GM12878 (cell line): ENCODE measurements at regions not wholly inside any gene's neighbourhood (a gene's known extent, or its start where the extent isn't known, plus 50 kb on each side); places are given as distances from the start of the nearest gene placed in this dataset.

Source experiments
- ATAC-seq: fragments of 200-7000 bp; cut with Tn5 transposase; 3 replicates; pipeline ENCODE4 v1.9.1; 2020; ENCODE audit warnings: mild to moderate bottlenecking, moderate library complexity
- BruUV-seq: library from RNA; stranded (reverse); fragments of 400-500 nt; replicated peaks from 2 replicates; lab custom pipeline; 2021; lab: Mats Ljungman, UMichigan
- CTCF ChIA-PET: fragments of 300-600 bp; sonication (Branson Sonifier 250); formaldehyde crosslinking; extraction: SDS; loops from one replicate; lab custom pipeline; 2021; ENCODE audit warnings: inconsistent platforms; lab: Yijun Ruan, JAX
- POLR2A ChIA-PET: fragments of 350-600 bp; formaldehyde crosslinking; extraction: SDS; loops from one replicate; lab custom pipeline; 2021; ENCODE audit warnings: inconsistent platforms; lab: Charles Lee
- RAD21 ChIA-PET: fragments of 300-600 bp; sonication (Branson Sonifier 250); formaldehyde crosslinking; loops from one replicate; lab custom pipeline; 2023; ENCODE audit warnings: antibody characterized with exemption; ENCODE audit not compliant: unreplicated experiment; lab: Charles Lee
- SMC1A ChIA-PET: fragments of 300-600 bp; sonication (Branson Sonifier 250); formaldehyde crosslinking; loops from one replicate; lab custom pipeline; 2023; ENCODE audit not compliant: unreplicated experiment, uncharacterized antibody; lab: Charles Lee
- DNase-seq: peaks from one replicate; pipeline ENCODE4 v3.0.0-alpha.2; 2011; ENCODE audit warnings: low read depth, low spot score
- FAIRE-seq: peaks from 3 replicates; lab custom pipeline; 2011; peaks lifted over from hg19 to GRCh38; lab: Jason Lieb, UNC
- H2AFZ ChIP-seq: 2 replicates; pipeline ENCODE4 v1.6.0; 2011; ENCODE audit warnings: low read depth, low read length, control low read depth; ENCODE audit not compliant: control insufficient read depth
- H3K27ac ChIP-seq: 2 replicates; pipeline ENCODE4 v1.5.1; 2011; ENCODE audit warnings: control low read depth; ENCODE audit not compliant: control insufficient read depth, insufficient read depth
- H3K27me3 ChIP-seq, 2 experiments: replicated peaks in 1 of 2; 2 replicates each; pipeline versions ENCODE4 v1.6.0 to v1.6.1; 2011; ENCODE audit warnings: low read length in 1 of 2; ENCODE audit not compliant: control insufficient read depth in 2 of 2, insufficient read depth in 2 of 2
- H3K36me3 ChIP-seq, 2 experiments: 2 replicates each; pipeline ENCODE4 v1.5.1; 2011; ENCODE audit warnings: low read length in 1 of 2; ENCODE audit not compliant: control insufficient read depth in 2 of 2, insufficient read depth in 2 of 2
- H3K4me1 ChIP-seq: 2 replicates; pipeline ENCODE4 v1.6.1; 2011; ENCODE audit warnings: mild to moderate bottlenecking, low read length, moderate library complexity, mixed read lengths; ENCODE audit not compliant: control insufficient read depth, insufficient read depth
- H3K4me2 ChIP-seq: 2 replicates; pipeline ENCODE4 v1.6.0; 2011; ENCODE audit warnings: control low read depth; ENCODE audit not compliant: control insufficient read depth, insufficient read depth
- H3K4me3 ChIP-seq: fragments of 200-600 bp; sonication (generic); 2 replicates; pipeline ENCODE4 v1.5.1; 2016
- H3K79me2 ChIP-seq: 2 replicates; pipeline ENCODE4 v1.6.0; 2011; ENCODE audit warnings: low read length; ENCODE audit not compliant: control insufficient read depth, insufficient read depth
- H3K9ac ChIP-seq: 2 replicates; pipeline ENCODE4 v1.8.0; 2011; ENCODE audit warnings: low read length, control low read depth, mixed read lengths; ENCODE audit not compliant: control insufficient read depth, insufficient read depth
- H3K9me3 ChIP-seq: replicated peaks from 3 replicates; pipeline ENCODE4 v1.5.1; 2011; ENCODE audit warnings: mild to moderate bottlenecking, low read length; ENCODE audit not compliant: control insufficient read depth, insufficient read depth
- H4K20me1 ChIP-seq: 2 replicates; pipeline ENCODE4 v1.6.0; 2011; ENCODE audit not compliant: control insufficient read depth, insufficient read depth
- ASH2L ChIP-seq: fragments of 300-600, 200-600 bp; sonication (generic); IDR thresholded peaks from 2 replicates; pipeline ENCODE4 v1.6.1; 2017; ENCODE audit warnings: low read depth, mild to moderate bottlenecking, borderline replicate concordance
- BACH1 ChIP-seq: fragments of 450-650 bp; IDR thresholded peaks from 2 replicates; pipeline ENCODE4 v1.6.1; 2017; ENCODE audit warnings: mild to moderate bottlenecking, borderline replicate concordance
- CBFB ChIP-seq: IDR thresholded peaks from 2 replicates; pipeline ENCODE4 v1.6.1; 2016; ENCODE audit warnings: antibody characterized with exemption, low read depth
- CHD1 ChIP-seq: IDR thresholded peaks from 2 replicates; pipeline ENCODE4 v1.6.1; 2012; ENCODE audit warnings: low read depth, low read length, improper control_type of control experiment
- FOS ChIP-seq: IDR thresholded peaks from 3 replicates; pipeline ENCODE4 v1.6.1; 2011; ENCODE audit warnings: borderline replicate concordance; ENCODE audit not compliant: insufficient read length; ENCODE audit errors: extremely low read depth
- JUNB ChIP-seq: IDR thresholded peaks from 2 replicates; pipeline ENCODE4 v1.6.1; 2016; ENCODE audit warnings: antibody characterized with exemption, mild to moderate bottlenecking
- KLF5 ChIP-seq: fragments of 450-650 bp; IDR thresholded peaks from 2 replicates; pipeline ENCODE4 v1.6.1; 2014; ENCODE audit warnings: mild to moderate bottlenecking; ENCODE audit not compliant: partially characterized antibody
- PAX5 ChIP-seq: IDR thresholded peaks from 2 replicates; pipeline ENCODE4 v1.6.1; 2011; ENCODE audit warnings: low read depth, low read length, borderline replicate concordance
- RFX5 ChIP-seq: IDR thresholded peaks from 2 replicates; pipeline ENCODE4 v1.6.1; 2011; ENCODE audit warnings: low read depth, low read length, improper control_type of control experiment
- SIX5 ChIP-seq: IDR thresholded peaks from 2 replicates; pipeline ENCODE4 v1.6.1; 2011; ENCODE audit warnings: mild to moderate bottlenecking, low read depth, low read length, moderate library complexity; ENCODE audit not compliant: severe bottlenecking
- STAT1 ChIP-seq: fragments of 450-650 bp; conservative IDR thresholded peaks from 2 replicates; pipeline ENCODE4 v1.6.1; 2014; ENCODE audit warnings: antibody characterized with exemption, mild to moderate bottlenecking
- STAT3 ChIP-seq: IDR thresholded peaks from 2 replicates; pipeline ENCODE4 v1.6.1; 2011; ENCODE audit warnings: low read depth, low read length, improper control_type of control experiment
- YY1 ChIP-seq: IDR thresholded peaks from 2 replicates; pipeline ENCODE4 v1.6.1; 2011; ENCODE audit warnings: low read depth, mild to moderate bottlenecking, low read length
- WGBS: methylation state at CpG from one replicate; pipeline ENCODE4 v1.1.6; 2016; ENCODE audit warnings: low lambda C conversion rate; ENCODE audit not compliant: insufficient replicate concordance, insufficient coverage; ENCODE audit errors: missing lambda C conversion rate; 5-methylcytosine and 5-hydroxymethylcytosine counted together
- in situ Hi-C: fragments of 300-500 bp; cut with MboI; formaldehyde crosslinking; loops from 9 replicates; pipeline ENCODE4 v1.14.3; 2018; ENCODE audit warnings: mixed read lengths
- intact Hi-C: fragments of 100-400 bp; cut with micrococcal nuclease; formaldehyde crosslinking; loops from one replicate; pipeline ENCODE4 v1.14.2; 2022; ENCODE audit not compliant: unreplicated experiment
- TF ChIP-seq, protein P1 (sequence below): fragments of 450-650 bp; IDR thresholded peaks from 2 replicates; pipeline ENCODE4 v1.6.1; 2017; ENCODE audit warnings: mild to moderate bottlenecking
- TF ChIP-seq, protein P2 (sequence below): fragments of 450-650 bp; IDR thresholded peaks from 2 replicates; pipeline ENCODE4 v1.6.1; 2017; ENCODE audit warnings: mild to moderate bottlenecking, low read depth, inconsistent platforms; ENCODE audit not compliant: poor library complexity, severe bottlenecking

- no TSS peak for BruUV-seq
- no peak overlapping the region for H3K4me3 ChIP-seq
- H3K27me3 ChIP-seq, result no peaks in the 10 kb centered on the region
- no peaks in the 10 kb centered on the region for H3K4me1 ChIP-seq
- no peaks in the 10 kb centered on the region for H3K9me3 ChIP-seq
- ChIA-PET RAD21 (no interaction called here), POLR2A (no interaction called here), SMC1A (no interaction called here), CTCF (no interaction called here)
- H3K36me3 ChIP-seq, result no peaks in the 10 kb centered on the region
- no peaks in the 10 kb centered on the region for H3K79me2 ChIP-seq
- H4K20me1 ChIP-seq, result no peaks in the 10 kb centered on the region
- DNase-seq (no peak), FAIRE-seq (no peak), ATAC-seq (no peak)
- no peak overlapping the region for H3K27ac ChIP-seq
- no peak overlapping the region for H3K4me2 ChIP-seq
- H2AFZ ChIP-seq, result no peak overlapping the region
- in situ Hi-C loops, result no loop called here
- TF ChIP-seq, protein P1, sequence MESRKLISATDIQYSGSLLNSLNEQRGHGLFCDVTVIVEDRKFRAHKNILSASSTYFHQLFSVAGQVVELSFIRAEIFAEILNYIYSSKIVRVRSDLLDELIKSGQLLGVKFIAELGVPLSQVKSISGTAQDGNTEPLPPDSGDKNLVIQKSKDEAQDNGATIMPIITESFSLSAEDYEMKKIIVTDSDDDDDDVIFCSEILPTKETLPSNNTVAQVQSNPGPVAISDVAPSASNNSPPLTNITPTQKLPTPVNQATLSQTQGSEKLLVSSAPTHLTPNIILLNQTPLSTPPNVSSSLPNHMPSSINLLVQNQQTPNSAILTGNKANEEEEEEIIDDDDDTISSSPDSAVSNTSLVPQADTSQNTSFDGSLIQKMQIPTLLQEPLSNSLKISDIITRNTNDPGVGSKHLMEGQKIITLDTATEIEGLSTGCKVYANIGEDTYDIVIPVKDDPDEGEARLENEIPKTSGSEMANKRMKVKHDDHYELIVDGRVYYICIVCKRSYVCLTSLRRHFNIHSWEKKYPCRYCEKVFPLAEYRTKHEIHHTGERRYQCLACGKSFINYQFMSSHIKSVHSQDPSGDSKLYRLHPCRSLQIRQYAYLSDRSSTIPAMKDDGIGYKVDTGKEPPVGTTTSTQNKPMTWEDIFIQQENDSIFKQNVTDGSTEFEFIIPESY, result no peak
- TF ChIP-seq YY1, result no peak
- TF ChIP-seq STAT3, result no peak
- no peak for TF ChIP-seq RFX5
- 56% methylated on average over 7 of the region's 7 CpGs for WGBS
- no peak overlapping the region for H3K9ac ChIP-seq
- intact Hi-C loops, result no loop called here
These were observed 1176.6 kb upstream of the AUTS2 start for GRCh38 chr7:68421712-68422111.

DNA sequence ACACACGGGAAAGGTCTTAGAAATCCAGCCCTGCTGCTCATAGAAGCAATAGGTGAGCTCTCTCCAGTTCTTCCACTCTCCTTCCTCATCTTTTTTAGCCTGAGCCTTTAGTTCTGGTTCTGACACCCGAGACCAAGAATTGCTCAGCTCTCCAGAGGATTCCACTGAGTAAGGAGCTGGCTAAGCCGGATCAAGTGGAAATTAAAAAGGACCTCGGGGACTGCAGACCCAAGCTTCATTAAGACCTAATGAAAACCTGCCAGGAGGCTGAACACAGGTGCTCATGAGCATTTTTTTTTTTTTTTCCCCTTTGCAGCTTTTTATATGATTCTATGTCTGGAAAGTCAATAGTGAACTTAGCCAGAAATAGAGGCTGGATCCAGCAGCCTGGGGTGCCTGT lies 1176.0 kb upstream of the AUTS2 start:
- POLR2A ChIA-PET, result no interaction called here

More for the DNA sequence above, 1176.0 kb upstream of the AUTS2 start:
- no peaks in the 10 kb centered on the region for H3K36me3 ChIP-seq
- no peaks in the 10 kb centered on the region for H3K79me2 ChIP-seq
- DNase-seq (no peak), ATAC-seq (no peak), FAIRE-seq (no peak)
- RAD21 ChIA-PET, result no interaction called here
- H3K9ac ChIP-seq, result no peak overlapping the region
- H3K4me1 ChIP-seq, result no peaks in the 10 kb centered on the region
- no TSS peak for BruUV-seq
- H4K20me1 ChIP-seq, result no peaks in the 10 kb centered on the region
- no peaks in the 10 kb centered on the region for H3K27me3 ChIP-seq
- intact Hi-C loops (no loop called here), in situ Hi-C loops (no loop called here)
- CTCF ChIA-PET, result no interaction called here
- no peak overlapping the region for H3K4me3 ChIP-seq
- no peaks in the 10 kb centered on the region for H3K9me3 ChIP-seq
- TF ChIP-seq STAT1 (no peak), KLF5 (no peak), CBFB (no peak), FOS (no peak), ASH2L (no peak), PAX5 (no peak), CHD1 (no peak), SIX5 (no peak), BACH1 (no peak), JUNB (no peak)
- TF ChIP-seq, protein P2, sequence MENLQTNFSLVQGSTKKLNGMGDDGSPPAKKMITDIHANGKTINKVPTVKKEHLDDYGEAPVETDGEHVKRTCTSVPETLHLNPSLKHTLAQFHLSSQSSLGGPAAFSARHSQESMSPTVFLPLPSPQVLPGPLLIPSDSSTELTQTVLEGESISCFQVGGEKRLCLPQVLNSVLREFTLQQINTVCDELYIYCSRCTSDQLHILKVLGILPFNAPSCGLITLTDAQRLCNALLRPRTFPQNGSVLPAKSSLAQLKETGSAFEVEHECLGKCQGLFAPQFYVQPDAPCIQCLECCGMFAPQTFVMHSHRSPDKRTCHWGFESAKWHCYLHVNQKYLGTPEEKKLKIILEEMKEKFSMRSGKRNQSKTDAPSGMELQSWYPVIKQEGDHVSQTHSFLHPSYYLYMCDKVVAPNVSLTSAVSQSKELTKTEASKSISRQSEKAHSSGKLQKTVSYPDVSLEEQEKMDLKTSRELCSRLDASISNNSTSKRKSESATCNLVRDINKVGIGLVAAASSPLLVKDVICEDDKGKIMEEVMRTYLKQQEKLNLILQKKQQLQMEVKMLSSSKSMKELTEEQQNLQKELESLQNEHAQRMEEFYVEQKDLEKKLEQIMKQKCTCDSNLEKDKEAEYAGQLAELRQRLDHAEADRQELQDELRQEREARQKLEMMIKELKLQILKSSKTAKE, result no peak
- 2% methylated on average over 4 of the region's 4 CpGs for WGBS
- H2AFZ ChIP-seq, result no peak overlapping the region
- no peak overlapping the region for H3K27ac ChIP-seq
- SMC1A ChIA-PET, result no interaction called here
- no peak overlapping the region for H3K4me2 ChIP-seq
